ENCODE measurements at regions not wholly inside any gene's neighbourhood (a gene's known extent, or its start where the extent isn't known, plus 50 kb on each side); places are given as distances from the start of the nearest gene placed in this dataset.
"Not testable (repeated sequence)": the region's sequence is repeated elsewhere in the genome, so short reads cannot be mapped to it uniquely, and the experiment has no call there.

GRCh38 chr2:87907556-87908099 is 82.0 kb upstream of the RGPD2 start:
- TF ChIP-seq, protein P1, sequence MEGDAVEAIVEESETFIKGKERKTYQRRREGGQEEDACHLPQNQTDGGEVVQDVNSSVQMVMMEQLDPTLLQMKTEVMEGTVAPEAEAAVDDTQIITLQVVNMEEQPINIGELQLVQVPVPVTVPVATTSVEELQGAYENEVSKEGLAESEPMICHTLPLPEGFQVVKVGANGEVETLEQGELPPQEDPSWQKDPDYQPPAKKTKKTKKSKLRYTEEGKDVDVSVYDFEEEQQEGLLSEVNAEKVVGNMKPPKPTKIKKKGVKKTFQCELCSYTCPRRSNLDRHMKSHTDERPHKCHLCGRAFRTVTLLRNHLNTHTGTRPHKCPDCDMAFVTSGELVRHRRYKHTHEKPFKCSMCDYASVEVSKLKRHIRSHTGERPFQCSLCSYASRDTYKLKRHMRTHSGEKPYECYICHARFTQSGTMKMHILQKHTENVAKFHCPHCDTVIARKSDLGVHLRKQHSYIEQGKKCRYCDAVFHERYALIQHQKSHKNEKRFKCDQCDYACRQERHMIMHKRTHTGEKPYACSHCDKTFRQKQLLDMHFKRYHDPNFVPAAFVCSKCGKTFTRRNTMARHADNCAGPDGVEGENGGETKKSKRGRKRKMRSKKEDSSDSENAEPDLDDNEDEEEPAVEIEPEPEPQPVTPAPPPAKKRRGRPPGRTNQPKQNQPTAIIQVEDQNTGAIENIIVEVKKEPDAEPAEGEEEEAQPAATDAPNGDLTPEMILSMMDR (IDR thresholded peaks at IDR 0.05; ENCODE audit: low read depth, low read length) = not testable (repeated sequence)
- TF ChIP-seq EZH2phosphoT487 (IDR thresholded peaks at IDR 0.05; ENCODE audit: low read depth) = not testable (repeated sequence)
